NCI-H1417 treated with DMSO at 0.1 percent for 48 hours (cell line): ENCODE measurements at regions not wholly inside any gene's neighbourhood (a gene's known extent, or its start where the extent isn't known, plus 50 kb on each side); places are given as distances from the start of the nearest gene placed in this dataset.

Experiments used
- DNase-seq: peaks from one replicate; lab custom pipeline; 2025; lab: John Stamatoyannopoulos, UW

- no peak for DNase-seq
Observed at GRCh38 chr2:21431078-21431477, 307.3 kb downstream of the TDRD15 start.

GRCh38 chr2:21438949-21439348, 315.2 kb downstream of the TDRD15 start:
- DNase-seq: no peak

GRCh38 chr2:21441442-21441841, 317.7 kb downstream of the TDRD15 start:
- DNase-seq: no peak

- DNase-seq: no peak
Observed at GRCh38 chr2:21443494-21444105, 319.8 kb downstream of the TDRD15 start.

- no peak for DNase-seq
Observed at GRCh38 chr2:21449881-21450280, 326.1 kb downstream of the TDRD15 start.

- no peak for DNase-seq
Observed at GRCh38 chr2:21451403-21451802, 327.6 kb downstream of the TDRD15 start.

GRCh38 chr2:21452263-21452662, 328.5 kb downstream of the TDRD15 start:
- DNase-seq: no peak

- DNase-seq: no peak
Observed at GRCh38 chr2:21452678-21453077, 328.9 kb downstream of the TDRD15 start.

- no peak for DNase-seq
Observed at GRCh38 chr2:21453723-21454450, 330.1 kb downstream of the TDRD15 start.

- DNase-seq: no peak
Observed at GRCh38 chr2:21454839-21455238, 331.1 kb downstream of the TDRD15 start.

GRCh38 chr2:21461754-21462240, 338.0 kb downstream of the TDRD15 start:
- DNase-seq: no peak

GRCh38 chr2:21466341-21466927, 342.7 kb downstream of the TDRD15 start:
- no peak for DNase-seq

GRCh38 chr2:21467280-21467818, 343.6 kb downstream of the TDRD15 start:
- no peak for DNase-seq

- no peak for DNase-seq
Observed at GRCh38 chr2:21467910-21468309, 344.1 kb downstream of the TDRD15 start.

GRCh38 chr2:21468624-21469023, 344.9 kb downstream of the TDRD15 start:
- DNase-seq: no peak

- DNase-seq: no peak
Observed at GRCh38 chr2:21469158-21469557, 345.4 kb downstream of the TDRD15 start.

- DNase-seq: no peak
Observed at GRCh38 chr2:21469564-21469963, 345.8 kb downstream of the TDRD15 start.

GRCh38 chr2:21480162-21480561, 356.4 kb downstream of the TDRD15 start:
- DNase-seq: no peak

- DNase-seq: no peak
Observed at GRCh38 chr2:21484643-21485042, 360.9 kb downstream of the TDRD15 start.

- no peak for DNase-seq
Observed at GRCh38 chr2:21486445-21486844, 362.7 kb downstream of the TDRD15 start.

- DNase-seq: no peak
Observed at GRCh38 chr2:21489080-21489479, 365.3 kb downstream of the TDRD15 start.

GRCh38 chr2:21498016-21498415, 374.2 kb downstream of the TDRD15 start:
- DNase-seq: no peak

- DNase-seq: no peak
Observed at GRCh38 chr2:21500401-21500945, 376.7 kb downstream of the TDRD15 start.
